ENCODE measurements at regions not wholly inside any gene's neighbourhood (a gene's known extent, or its start where the extent isn't known, plus 50 kb on each side); places are given as distances from the start of the nearest gene placed in this dataset.
A peak's percentile ranks its signal among the peaks of the same experiment; 100 is the strongest.

- no peak overlapping the region for H3K4me3 Mint-ChIP-seq
- no peak overlapping the region for H3K27ac Mint-ChIP-seq
Measured at GRCh38 chr12:124509300-124509675, 58.1 kb downstream of the NCOR2 start.

GRCh38 chr12:124508381-124509079 is 58.9 kb downstream of the NCOR2 start:
- H3K27ac Mint-ChIP-seq = no peak overlapping the region
- DNase-seq = peak; percentile 22

More at GRCh38 chr12:124509300-124509675, 58.1 kb downstream of the NCOR2 start:
- peaks cover 24% of the 10 kb centered on the region for H3K4me1 Mint-ChIP-seq (ENCODE audit: low read depth)
- CTCF ChIA-PET = interaction anchor here (0.6 to 1.1 kb wide), 2 partner anchors 71 to 231 kb away, joined by 3 read pairs; no protein-coding TSS in a partner anchor
- intact Hi-C loops (cut with micrococcal nuclease) = no loop called here
- no peak for DNase-seq
- H3K27me3 Mint-ChIP-seq (ENCODE audit: low read depth) = no peaks in the 10 kb centered on the region
- peaks cover 5% of the 10 kb centered on the region for H3K36me3 Mint-ChIP-seq (ENCODE audit: low read depth)
- H3K9me3 Mint-ChIP-seq = no peaks in the 10 kb centered on the region

GRCh38 chr12:124507188-124508109 is 60.0 kb downstream of the NCOR2 start:
- CTCF ChIA-PET = no interaction called here
- H3K27me3 Mint-ChIP-seq (ENCODE audit: low read depth) = no peaks in the 10 kb centered on the region
- peaks cover 32% of the 10 kb centered on the region for H3K4me1 Mint-ChIP-seq (ENCODE audit: low read depth)
- no peaks in the 10 kb centered on the region for H3K9me3 Mint-ChIP-seq
- intact Hi-C loops (cut with micrococcal nuclease) = no loop called here
- no peak overlapping the region for H3K4me3 Mint-ChIP-seq
- H3K27ac Mint-ChIP-seq = no peak overlapping the region
- H3K36me3 Mint-ChIP-seq (ENCODE audit: low read depth) = peaks cover 2% of the 10 kb centered on the region
- DNase-seq = no peak

More at GRCh38 chr12:124508381-124509079, 58.9 kb downstream of the NCOR2 start:
- Mint-ChIP-seq H3K36me3 (ENCODE audit: low read depth) (no peaks in the 10 kb centered on the region), H3K4me3 (no peak overlapping the region), H3K27me3 (ENCODE audit: low read depth) (no peaks in the 10 kb centered on the region), H3K4me1 (ENCODE audit: low read depth) (peaks cover 25% of the 10 kb centered on the region), H3K9me3 (no peaks in the 10 kb centered on the region)
- CTCF ChIA-PET = no interaction called here
- intact Hi-C loops (cut with micrococcal nuclease) = no loop called here

GRCh38 chr12:124506832-124507153 is 60.6 kb downstream of the NCOR2 start:
- Mint-ChIP-seq H3K27me3 (ENCODE audit: low read depth) (no peaks in the 10 kb centered on the region), H3K27ac (no peak overlapping the region), H3K4me1 (ENCODE audit: low read depth) (peaks cover 36% of the 10 kb centered on the region), H3K36me3 (ENCODE audit: low read depth) (peaks cover 2% of the 10 kb centered on the region), H3K4me3 (no peak overlapping the region), H3K9me3 (no peaks in the 10 kb centered on the region)
- intact Hi-C loops (cut with micrococcal nuclease) = no loop called here
- CTCF ChIA-PET = no interaction called here
- DNase-seq = no peak

GRCh38 chr12:124506145-124506831 is 61.1 kb downstream of the NCOR2 start:
- intact Hi-C loops (cut with micrococcal nuclease) = no loop called here
- no peak overlapping the region for H3K27ac Mint-ChIP-seq
- H3K4me3 Mint-ChIP-seq = no peak overlapping the region
- H3K9me3 Mint-ChIP-seq = no peaks in the 10 kb centered on the region
- H3K4me1 Mint-ChIP-seq (ENCODE audit: low read depth) = peaks cover 39% of the 10 kb centered on the region
- H3K27me3 Mint-ChIP-seq (ENCODE audit: low read depth) = no peaks in the 10 kb centered on the region
- DNase-seq = no peak
- CTCF ChIA-PET = no interaction called here
- peaks cover 2% of the 10 kb centered on the region for H3K36me3 Mint-ChIP-seq (ENCODE audit: low read depth)

GRCh38 chr12:124505001-124505818 is 62.2 kb downstream of the NCOR2 start:
- H3K27me3 Mint-ChIP-seq (ENCODE audit: low read depth) = no peaks in the 10 kb centered on the region
- CTCF ChIA-PET = no interaction called here
- peaks cover 35% of the 10 kb centered on the region for H3K4me1 Mint-ChIP-seq (ENCODE audit: low read depth)
- H3K36me3 Mint-ChIP-seq (ENCODE audit: low read depth) = peaks cover 2% of the 10 kb centered on the region
- no peak overlapping the region for H3K27ac Mint-ChIP-seq
- intact Hi-C loops (cut with micrococcal nuclease) = no loop called here
- no peak for DNase-seq
- H3K9me3 Mint-ChIP-seq = no peaks in the 10 kb centered on the region
- no peak overlapping the region for H3K4me3 Mint-ChIP-seq

- H3K27ac Mint-ChIP-seq = no peak overlapping the region
Measured at GRCh38 chr12:124504273-124505000, 63.0 kb downstream of the NCOR2 start.

GRCh38 chr12:124503305-124503704 is 64.1 kb downstream of the NCOR2 start:
- H3K27me3 Mint-ChIP-seq (ENCODE audit: low read depth) = no peaks in the 10 kb centered on the region
- peaks cover 43% of the 10 kb centered on the region for H3K4me1 Mint-ChIP-seq (ENCODE audit: low read depth)
- intact Hi-C loops (cut with micrococcal nuclease) = no loop called here
- CTCF ChIA-PET = no interaction called here
- DNase-seq = no peak
- no peaks in the 10 kb centered on the region for H3K9me3 Mint-ChIP-seq
- H3K36me3 Mint-ChIP-seq (ENCODE audit: low read depth) = peaks cover 2% of the 10 kb centered on the region
- H3K4me3 Mint-ChIP-seq = no peak overlapping the region
- no peak overlapping the region for H3K27ac Mint-ChIP-seq

More at GRCh38 chr12:124504273-124505000, 63.0 kb downstream of the NCOR2 start:
- Mint-ChIP-seq H3K9me3 (no peaks in the 10 kb centered on the region), H3K27me3 (ENCODE audit: low read depth) (no peaks in the 10 kb centered on the region), H3K4me1 (ENCODE audit: low read depth) (peaks cover 40% of the 10 kb centered on the region), H3K36me3 (ENCODE audit: low read depth) (peaks cover 2% of the 10 kb centered on the region), H3K4me3 (no peak overlapping the region)
- CTCF ChIA-PET = no interaction called here
- no peak for DNase-seq
- intact Hi-C loops (cut with micrococcal nuclease) = no loop called here

GRCh38 chr12:124502379-124502778 is 65.0 kb downstream of the NCOR2 start:
- no peak overlapping the region for H3K27ac Mint-ChIP-seq
- no peaks in the 10 kb centered on the region for H3K9me3 Mint-ChIP-seq
- no peaks in the 10 kb centered on the region for H3K27me3 Mint-ChIP-seq (ENCODE audit: low read depth)

GRCh38 chr12:124501827-124502226 is 65.6 kb downstream of the NCOR2 start:
- no peak for DNase-seq
- peaks cover 2% of the 10 kb centered on the region for H3K36me3 Mint-ChIP-seq (ENCODE audit: low read depth)
- no peaks in the 10 kb centered on the region for H3K27me3 Mint-ChIP-seq (ENCODE audit: low read depth)
- CTCF ChIA-PET = interaction anchor here (0.5 kb wide), 1 partner anchor 137 kb away, joined by 5 read pairs; no protein-coding TSS in a partner anchor
- intact Hi-C loops (cut with micrococcal nuclease) = no loop called here
- no peak overlapping the region for H3K27ac Mint-ChIP-seq
- no peak overlapping the region for H3K4me3 Mint-ChIP-seq
- no peaks in the 10 kb centered on the region for H3K9me3 Mint-ChIP-seq
- peaks cover 44% of the 10 kb centered on the region for H3K4me1 Mint-ChIP-seq (ENCODE audit: low read depth)

More at GRCh38 chr12:124502379-124502778, 65.0 kb downstream of the NCOR2 start:
- DNase-seq = no peak
- H3K4me3 Mint-ChIP-seq = no peak overlapping the region
- peaks cover 2% of the 10 kb centered on the region for H3K36me3 Mint-ChIP-seq (ENCODE audit: low read depth)
- intact Hi-C loops (cut with micrococcal nuclease) = no loop called here
- H3K4me1 Mint-ChIP-seq (ENCODE audit: low read depth) = peaks cover 44% of the 10 kb centered on the region
- CTCF ChIA-PET = no interaction called here

GRCh38 chr12:124501112-124501561 is 66.3 kb downstream of the NCOR2 start:
- Mint-ChIP-seq H3K27ac (no peak overlapping the region), H3K27me3 (ENCODE audit: low read depth) (no peaks in the 10 kb centered on the region), H3K36me3 (ENCODE audit: low read depth) (peaks cover 2% of the 10 kb centered on the region), H3K4me3 (no peak overlapping the region), H3K4me1 (ENCODE audit: low read depth) (peaks cover 41% of the 10 kb centered on the region), H3K9me3 (no peaks in the 10 kb centered on the region)
- CTCF ChIA-PET = no interaction called here
- intact Hi-C loops (cut with micrococcal nuclease) = no loop called here
- no peak for DNase-seq
